Loucy (cell line): ENCODE measurements at regions not wholly inside any gene's neighbourhood (a gene's known extent, or its start where the extent isn't known, plus 50 kb on each side); places are given as distances from the start of the nearest gene placed in this dataset.

Experiments used
- H2AFZ ChIP-seq: fragments of 200-600 bp; sonication (generic); 2 replicates; pipeline ENCODE4 v1.6.0; 2016; ENCODE audit warnings: antibody characterized with exemption, mild to moderate bottlenecking, low read length, moderate library complexity
- H3F3A ChIP-seq: fragments of 200-600 bp; 2 replicates; pipeline ENCODE4 v1.6.0; 2016; ENCODE audit warnings: antibody characterized with exemption, low read depth, mild to moderate bottlenecking
- H3K27me3 ChIP-seq: fragments of 200-600 bp; sonication (generic); 2 replicates; pipeline ENCODE4 v1.6.1; 2014; ENCODE audit warnings: low read length, mild to moderate bottlenecking; ENCODE audit not compliant: insufficient read depth, poor library complexity, severe bottlenecking
- H3K36me3 ChIP-seq: fragments of 200-600 bp; sonication (generic); 2 replicates; pipeline ENCODE4 v1.6.1; 2016; ENCODE audit warnings: low read length; ENCODE audit not compliant: insufficient read depth
- H3K4me1 ChIP-seq: fragments of 200-600 bp; sonication (generic); 2 replicates; pipeline ENCODE4 v1.5.1; 2014; ENCODE audit warnings: low read length, mild to moderate bottlenecking; ENCODE audit not compliant: insufficient read depth, poor library complexity, severe bottlenecking
- H3K4me2 ChIP-seq: fragments of 200-600 bp; sonication (generic); 2 replicates; pipeline ENCODE4 v1.6.0; 2014; ENCODE audit warnings: antibody characterized with exemption, low read length, low read depth, mild to moderate bottlenecking; ENCODE audit not compliant: poor library complexity, severe bottlenecking
- H3K4me3 ChIP-seq: fragments of 200-600 bp; sonication (generic); 2 replicates; pipeline ENCODE4 v1.5.1; 2014; ENCODE audit warnings: low read length, mild to moderate bottlenecking, mixed read lengths; ENCODE audit not compliant: poor library complexity, severe bottlenecking
- H3K79me2 ChIP-seq: fragments of 200-600 bp; sonication (generic); 2 replicates; pipeline ENCODE4 v1.6.1; 2014; ENCODE audit warnings: low read length; ENCODE audit not compliant: insufficient read depth
- H3K9ac ChIP-seq: fragments of 200-600 bp; sonication (generic); 2 replicates; pipeline ENCODE4 v1.6.0; 2014; ENCODE audit warnings: mild to moderate bottlenecking, low read depth, low read length, moderate library complexity; ENCODE audit not compliant: poor library complexity, severe bottlenecking
- H3K9me2 ChIP-seq: fragments of 200-600 bp; sonication (generic); replicated peaks from 2 replicates; pipeline ENCODE4 v1.6.1; 2016; ENCODE audit warnings: low read depth, low read length, mixed read lengths
- H3K9me3 ChIP-seq: fragments of 200-600 bp; sonication (generic); 2 replicates; pipeline ENCODE4 v1.6.1; 2014; ENCODE audit warnings: mild to moderate bottlenecking, antibody characterized with exemption, low read length, low read depth; ENCODE audit not compliant: insufficient read depth
- H4K20me1 ChIP-seq: fragments of 200-600 bp; sonication (generic); 2 replicates; pipeline ENCODE4 v1.6.0; 2014; ENCODE audit warnings: antibody characterized with exemption, low read length, mild to moderate bottlenecking; ENCODE audit not compliant: insufficient read depth, poor library complexity, severe bottlenecking
- EZH2phosphoT487 ChIP-seq: fragments of 200-600 bp; IDR thresholded peaks from 2 replicates; pipeline ENCODE4 v1.6.1; 2018; ENCODE audit warnings: antibody characterized with exemption, mild to moderate bottlenecking, moderate library complexity, borderline replicate concordance
- TF ChIP-seq, protein P1 (sequence below): fragments of 200-600 bp; sonication (generic); conservative IDR thresholded peaks from 2 replicates; pipeline ENCODE4 v1.5.1; 2014; ENCODE audit warnings: mild to moderate bottlenecking, antibody characterized with exemption, low read length

DNA sequence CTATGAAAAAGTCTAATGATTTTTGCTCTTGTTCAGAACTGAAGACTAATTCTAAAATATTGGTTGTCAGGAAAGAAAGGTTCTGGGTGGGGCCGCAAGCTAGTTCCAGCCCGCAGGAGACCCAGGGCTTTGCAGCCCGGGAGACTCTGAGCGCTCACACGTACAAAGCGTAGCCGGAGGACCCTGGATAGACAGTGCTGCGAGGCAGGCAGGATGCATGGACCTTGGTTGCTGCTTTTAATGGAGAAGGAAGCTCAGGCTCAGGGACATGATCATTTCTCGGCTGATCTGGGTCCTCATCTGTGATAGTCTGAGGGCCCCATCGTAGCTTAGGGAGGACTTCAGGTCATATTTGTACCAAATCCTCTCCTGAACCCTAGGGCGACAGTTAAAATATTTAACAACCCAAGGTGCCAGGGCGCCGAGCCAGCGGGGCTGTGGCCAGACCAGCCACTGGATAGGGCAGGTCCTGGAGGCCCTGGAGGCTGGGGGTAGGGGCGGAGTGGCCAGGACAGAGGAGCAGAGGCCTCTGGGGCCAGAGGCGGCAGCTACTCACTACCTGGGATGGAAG is 70.1 kb upstream of the UNC5A start:
- no peaks in the 10 kb centered on the region for H3K27me3 ChIP-seq
- no peak overlapping the region for H3K4me2 ChIP-seq
- no peaks in the 10 kb centered on the region for H3K36me3 ChIP-seq
- no peak overlapping the region for H3K4me3 ChIP-seq
- no peaks in the 10 kb centered on the region for H3K9me2 ChIP-seq
- no peaks in the 10 kb centered on the region for H3K4me1 ChIP-seq
- no peaks in the 10 kb centered on the region for H4K20me1 ChIP-seq
- H3K9me3 ChIP-seq: no peaks in the 10 kb centered on the region
- H2AFZ ChIP-seq: no peak overlapping the region
- TF ChIP-seq, protein P1, sequence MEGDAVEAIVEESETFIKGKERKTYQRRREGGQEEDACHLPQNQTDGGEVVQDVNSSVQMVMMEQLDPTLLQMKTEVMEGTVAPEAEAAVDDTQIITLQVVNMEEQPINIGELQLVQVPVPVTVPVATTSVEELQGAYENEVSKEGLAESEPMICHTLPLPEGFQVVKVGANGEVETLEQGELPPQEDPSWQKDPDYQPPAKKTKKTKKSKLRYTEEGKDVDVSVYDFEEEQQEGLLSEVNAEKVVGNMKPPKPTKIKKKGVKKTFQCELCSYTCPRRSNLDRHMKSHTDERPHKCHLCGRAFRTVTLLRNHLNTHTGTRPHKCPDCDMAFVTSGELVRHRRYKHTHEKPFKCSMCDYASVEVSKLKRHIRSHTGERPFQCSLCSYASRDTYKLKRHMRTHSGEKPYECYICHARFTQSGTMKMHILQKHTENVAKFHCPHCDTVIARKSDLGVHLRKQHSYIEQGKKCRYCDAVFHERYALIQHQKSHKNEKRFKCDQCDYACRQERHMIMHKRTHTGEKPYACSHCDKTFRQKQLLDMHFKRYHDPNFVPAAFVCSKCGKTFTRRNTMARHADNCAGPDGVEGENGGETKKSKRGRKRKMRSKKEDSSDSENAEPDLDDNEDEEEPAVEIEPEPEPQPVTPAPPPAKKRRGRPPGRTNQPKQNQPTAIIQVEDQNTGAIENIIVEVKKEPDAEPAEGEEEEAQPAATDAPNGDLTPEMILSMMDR: no peak
- TF ChIP-seq EZH2phosphoT487: no peak
- no peaks in the 10 kb centered on the region for H3K79me2 ChIP-seq
- H3F3A ChIP-seq: no peaks in the 10 kb centered on the region
- no peak overlapping the region for H3K9ac ChIP-seq

DNA sequence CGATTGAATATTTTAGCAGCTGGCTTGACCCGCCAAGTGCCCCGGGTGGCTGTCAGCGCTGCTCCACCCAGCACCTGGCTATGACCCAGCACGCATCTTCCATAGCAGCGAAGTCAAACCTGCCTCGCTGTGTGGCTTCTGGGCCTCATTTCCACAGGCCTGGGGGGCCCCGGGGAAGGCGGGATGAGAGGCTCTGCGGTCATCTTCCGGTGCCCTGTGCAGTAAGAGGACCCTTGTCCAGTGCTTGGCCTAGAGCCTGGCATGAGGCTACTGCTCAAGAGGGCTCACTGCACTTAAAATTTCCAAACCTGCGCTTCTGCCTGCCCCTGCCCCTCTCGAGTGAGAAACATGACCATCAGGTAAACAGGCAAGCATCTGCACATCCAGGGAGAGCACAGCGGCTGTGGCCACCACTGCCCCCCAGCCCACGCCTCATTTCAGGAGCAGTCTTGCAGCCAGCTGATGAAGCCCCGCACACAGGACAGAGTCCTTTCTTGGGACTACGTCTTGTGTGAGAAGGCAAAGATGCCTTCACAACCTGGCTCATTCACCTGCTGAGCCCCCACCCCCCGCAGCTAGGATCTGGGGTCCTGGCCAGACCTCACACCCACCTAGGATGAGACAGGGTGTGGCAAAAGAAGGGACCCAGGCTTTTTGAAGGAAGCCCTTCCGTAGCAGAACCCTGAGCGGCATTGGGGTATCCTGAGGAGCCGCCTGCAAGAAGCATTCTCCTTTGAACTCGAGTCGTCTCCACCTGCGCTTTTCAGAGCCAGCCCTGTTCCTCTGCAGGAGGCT is 69.5 kb upstream of the UNC5A start:
- Histone ChIP-seq H3K4me2 (no peak overlapping the region), H3K36me3 (no peaks in the 10 kb centered on the region), H3K9ac (no peak overlapping the region), H3K27me3 (no peaks in the 10 kb centered on the region), H4K20me1 (no peaks in the 10 kb centered on the region), H2AFZ (no peak overlapping the region), H3F3A (no peaks in the 10 kb centered on the region), H3K4me1 (no peaks in the 10 kb centered on the region), H3K4me3 (no peak overlapping the region), H3K9me3 (no peaks in the 10 kb centered on the region), H3K9me2 (no peaks in the 10 kb centered on the region), H3K79me2 (no peaks in the 10 kb centered on the region)
- no peak for TF ChIP-seq EZH2phosphoT487
- TF ChIP-seq, protein P1: no peak

DNA sequence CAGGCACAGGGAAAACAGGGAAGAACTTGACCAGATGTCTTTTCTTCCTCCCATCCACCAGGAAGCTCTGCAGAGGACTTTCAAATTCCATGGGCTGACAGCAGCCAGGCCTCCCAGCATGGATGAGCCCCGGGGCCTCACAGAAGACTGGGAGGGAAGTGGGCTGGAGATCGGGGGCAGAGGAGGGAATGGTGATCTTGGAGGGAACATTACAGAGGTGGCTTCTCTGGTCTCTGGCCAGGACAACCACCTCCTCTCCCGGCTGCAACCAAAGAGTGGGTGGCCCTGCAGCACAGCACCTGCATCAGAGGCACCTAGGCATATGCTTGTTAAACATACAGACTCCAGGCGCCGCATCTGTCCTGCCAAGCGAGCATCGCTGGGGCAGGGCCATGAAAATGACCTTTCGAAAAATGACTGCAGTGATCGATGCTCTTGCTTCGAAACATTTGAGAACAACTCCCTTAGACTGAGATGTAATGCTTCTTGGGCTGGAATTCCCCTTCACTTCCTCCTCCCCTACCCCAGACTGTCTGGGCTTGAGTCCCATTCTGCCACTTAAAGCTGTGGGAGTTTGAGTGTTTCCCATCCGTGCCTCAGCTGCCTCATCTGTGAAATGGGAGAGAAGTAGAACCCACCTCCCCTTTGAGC is 68.7 kb upstream of the UNC5A start:
- H3K4me2 ChIP-seq: no peak overlapping the region
- H3K36me3 ChIP-seq: no peaks in the 10 kb centered on the region
- TF ChIP-seq, protein P1: no peak
- no peak for TF ChIP-seq EZH2phosphoT487
- no peaks in the 10 kb centered on the region for H3K79me2 ChIP-seq
- H3K9ac ChIP-seq: no peak overlapping the region
- H3K9me3 ChIP-seq: no peaks in the 10 kb centered on the region
- no peak overlapping the region for H3K4me3 ChIP-seq
- H3F3A ChIP-seq: no peaks in the 10 kb centered on the region
- H3K27me3 ChIP-seq: no peaks in the 10 kb centered on the region
- H3K9me2 ChIP-seq: no peaks in the 10 kb centered on the region
- H2AFZ ChIP-seq: no peak overlapping the region
- H3K4me1 ChIP-seq: no peaks in the 10 kb centered on the region
- H4K20me1 ChIP-seq: no peaks in the 10 kb centered on the region
